HG03280 (cell line): ENCODE measurements at regions not wholly inside any gene's neighbourhood (a gene's known extent, or its start where the extent isn't known, plus 50 kb on each side); places are given as distances from the start of the nearest gene placed in this dataset.

Experiments used
- ATAC-seq: cut with Tn5 transposase; IDR thresholded peaks from one replicate; pipeline ENCODE4 v1.9.1; 2021; ENCODE audit warnings: mild to moderate bottlenecking, moderate library complexity; ENCODE audit not compliant: unreplicated experiment

- no peak for ATAC-seq
These were observed 235.9 kb upstream of the CDH6 start for GRCh38 chr5:30957591-30957990.

GRCh38 chr5:30956251-30956650, 237.2 kb upstream of the CDH6 start:
- no peak for ATAC-seq

- no peak for ATAC-seq
These were observed 256.4 kb upstream of the CDH6 start for GRCh38 chr5:30937070-30937469.

GRCh38 chr5:30933599-30933998, 259.9 kb upstream of the CDH6 start:
- no peak for ATAC-seq

GRCh38 chr5:30932273-30933017, 261.0 kb upstream of the CDH6 start:
- ATAC-seq: no peak

- no peak for ATAC-seq
These were observed 262.8 kb upstream of the CDH6 start for GRCh38 chr5:30930736-30931135.

GRCh38 chr5:30928956-30929355, 264.5 kb upstream of the CDH6 start:
- no peak for ATAC-seq

- no peak for ATAC-seq
These were observed 267.3 kb upstream of the CDH6 start for GRCh38 chr5:30926218-30926617.

- ATAC-seq: no peak
These were observed 272.1 kb upstream of the CDH6 start for GRCh38 chr5:30921388-30921787.

GRCh38 chr5:30918171-30918570, 275.3 kb upstream of the CDH6 start:
- no peak for ATAC-seq

- ATAC-seq: no peak
These were observed 285.1 kb upstream of the CDH6 start for GRCh38 chr5:30908356-30908755.

GRCh38 chr5:30900367-30900766, 293.1 kb upstream of the CDH6 start:
- no peak for ATAC-seq

GRCh38 chr5:30894811-30895210, 298.7 kb upstream of the CDH6 start:
- ATAC-seq: no peak

GRCh38 chr5:30891660-30892059, 301.8 kb upstream of the CDH6 start:
- ATAC-seq: no peak

GRCh38 chr5:30890377-30890776, 303.1 kb upstream of the CDH6 start:
- ATAC-seq: no peak

- no peak for ATAC-seq
These were observed 313.0 kb upstream of the CDH6 start for GRCh38 chr5:30880514-30880913.

GRCh38 chr5:30879887-30880286, 313.6 kb upstream of the CDH6 start:
- no peak for ATAC-seq

- no peak for ATAC-seq
These were observed 314.7 kb upstream of the CDH6 start for GRCh38 chr5:30878746-30879145.

- no peak for ATAC-seq
These were observed 315.2 kb upstream of the CDH6 start for GRCh38 chr5:30878296-30878695.

- no peak for ATAC-seq
These were observed 319.0 kb upstream of the CDH6 start for GRCh38 chr5:30874241-30875034.

GRCh38 chr5:30871196-30871595, 322.3 kb upstream of the CDH6 start:
- ATAC-seq: no peak

- ATAC-seq: no peak
These were observed 325.8 kb upstream of the CDH6 start for GRCh38 chr5:30867711-30868110.
